ENCODE measurements at regions not wholly inside any gene's neighbourhood (a gene's known extent, or its start where the extent isn't known, plus 50 kb on each side); places are given as distances from the start of the nearest gene placed in this dataset.

DNA sequence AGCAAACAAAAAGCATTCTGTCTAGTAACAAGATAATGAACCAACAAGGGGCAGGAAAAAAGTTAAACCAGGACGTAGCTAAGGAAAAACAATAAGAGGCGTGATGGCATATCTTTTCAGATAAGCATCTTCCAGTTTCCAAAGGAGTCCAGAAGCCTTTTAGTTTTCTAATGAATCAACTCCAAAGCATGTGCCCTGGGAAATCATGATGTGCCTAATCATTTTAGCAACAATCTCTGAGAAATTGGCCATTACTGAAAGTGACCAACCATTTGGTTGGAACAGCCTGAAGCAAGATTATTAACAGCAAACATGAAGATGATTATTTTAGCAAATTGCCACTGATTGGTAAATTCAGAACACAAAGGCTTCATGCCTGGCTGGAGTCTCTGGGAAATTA lies 440.9 kb upstream of the MAF start:
- DNase-seq (ENCODE audit: low read depth): no peak

DNA sequence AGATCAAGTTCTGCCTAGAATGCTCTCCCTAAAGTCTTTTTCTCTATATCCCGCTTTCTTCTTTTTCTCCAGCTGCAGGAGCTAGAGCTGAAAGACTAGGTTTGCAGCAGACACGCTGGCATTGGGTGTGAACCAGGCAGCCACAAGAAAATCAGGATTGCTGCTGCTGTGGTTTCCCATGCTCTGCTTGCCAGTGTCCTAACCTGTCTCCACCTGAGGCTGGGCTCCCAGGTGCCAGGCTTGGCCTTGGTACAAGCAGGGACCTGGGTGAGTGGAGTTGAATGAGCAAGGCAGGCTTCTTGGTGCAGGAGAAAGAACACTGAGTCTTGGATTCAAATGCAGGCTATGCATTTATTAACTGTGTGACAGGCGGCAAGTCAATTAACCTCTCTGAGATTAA lies 440.3 kb upstream of the MAF start:
- no peak for DNase-seq (ENCODE audit: low read depth)

DNA sequence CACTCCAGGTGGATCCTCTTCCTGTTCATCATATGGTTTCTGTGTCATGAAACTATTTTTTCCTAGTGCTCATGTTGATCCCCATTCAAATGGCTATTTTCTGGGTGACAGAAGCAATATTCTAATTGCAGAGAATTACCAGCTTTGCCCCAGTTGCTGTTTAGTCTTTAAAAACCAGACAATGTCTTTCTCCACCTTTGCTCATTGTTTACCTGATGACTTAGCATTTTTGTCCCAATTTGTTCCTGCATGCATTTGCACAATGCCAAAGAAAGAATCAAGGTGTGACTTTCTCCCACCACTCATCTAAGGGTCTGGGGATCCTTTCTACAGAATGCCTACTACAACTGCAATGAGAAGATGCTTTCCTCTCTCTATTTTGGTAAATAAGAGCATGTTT lies 439.9 kb upstream of the MAF start:
- no peak for DNase-seq (ENCODE audit: low read depth)

DNA sequence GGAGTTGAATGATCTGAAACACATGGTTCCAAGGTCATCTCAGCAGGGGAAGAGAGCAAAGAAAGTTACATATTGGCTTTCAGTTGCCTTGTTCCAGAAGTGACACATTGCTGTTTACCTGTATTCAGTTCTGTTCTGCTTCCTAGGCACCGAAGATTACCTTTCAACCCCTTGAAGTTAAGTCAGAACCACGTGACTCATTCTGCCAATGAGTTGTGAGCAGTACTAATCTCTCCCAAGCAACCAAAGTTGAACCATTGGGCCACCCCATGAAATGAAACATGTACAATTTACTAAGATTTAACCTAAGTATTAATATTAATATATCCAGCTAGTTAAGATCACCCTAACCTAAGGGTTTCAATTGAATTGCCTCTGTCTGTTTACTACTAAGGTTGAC lies 439.2 kb upstream of the MAF start:
- DNase-seq (ENCODE audit: low read depth): no peak

DNA sequence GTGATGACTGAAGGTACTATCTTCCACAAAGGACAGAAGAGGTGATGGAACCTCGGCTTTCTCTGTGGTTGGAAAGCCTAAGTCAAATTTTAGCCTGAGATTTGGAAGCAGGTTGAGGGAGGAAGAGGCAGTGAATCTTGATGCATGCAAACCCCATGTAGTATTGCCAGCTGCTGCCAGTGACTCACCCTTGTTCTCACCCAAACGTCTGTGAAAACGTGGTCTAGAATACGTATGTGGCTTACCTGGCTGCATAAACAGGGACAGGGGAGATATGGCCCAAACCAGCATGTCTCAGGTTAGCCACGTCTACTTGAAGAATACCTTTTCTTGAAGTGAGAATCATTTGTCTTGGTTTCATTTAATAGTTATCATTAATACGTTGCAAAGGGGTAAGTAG lies 438.0 kb upstream of the MAF start:
- DNase-seq (ENCODE audit: low read depth): no peak

DNA sequence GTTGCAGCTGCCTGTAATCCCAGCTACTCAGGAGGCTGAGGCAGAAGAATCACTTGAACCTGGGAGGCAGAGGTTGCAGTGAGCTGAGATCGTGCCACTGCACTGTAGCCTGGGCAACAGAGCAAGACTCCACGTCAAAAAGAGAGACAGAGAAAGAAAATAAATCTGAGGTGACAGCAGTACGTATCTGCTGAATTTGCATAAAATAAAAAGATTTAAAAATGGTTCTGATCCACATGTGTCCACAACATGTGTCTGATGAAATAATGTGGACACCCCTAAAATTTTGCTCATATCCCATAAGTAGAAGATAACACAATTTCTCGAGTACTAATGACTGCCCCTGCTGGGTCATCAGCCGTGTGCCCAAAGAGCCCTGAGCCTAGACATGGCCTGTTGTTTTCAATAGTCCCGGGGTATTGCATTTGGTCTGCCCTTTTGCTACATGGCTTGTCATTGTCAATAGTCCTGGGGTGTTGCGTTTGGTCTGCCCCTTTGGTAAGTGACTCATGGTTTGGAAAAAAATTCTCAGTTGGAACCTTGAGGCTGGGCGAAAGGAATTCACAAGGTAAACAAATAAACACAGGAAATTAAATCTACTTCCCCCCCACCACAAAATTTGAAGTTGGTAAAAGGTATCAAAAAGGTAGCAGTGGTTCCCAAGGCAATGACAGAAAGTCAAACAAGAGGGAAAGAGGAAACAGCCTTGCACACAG lies 434.6 kb upstream of the MAF start:
- no peak for DNase-seq (ENCODE audit: low read depth)

DNA sequence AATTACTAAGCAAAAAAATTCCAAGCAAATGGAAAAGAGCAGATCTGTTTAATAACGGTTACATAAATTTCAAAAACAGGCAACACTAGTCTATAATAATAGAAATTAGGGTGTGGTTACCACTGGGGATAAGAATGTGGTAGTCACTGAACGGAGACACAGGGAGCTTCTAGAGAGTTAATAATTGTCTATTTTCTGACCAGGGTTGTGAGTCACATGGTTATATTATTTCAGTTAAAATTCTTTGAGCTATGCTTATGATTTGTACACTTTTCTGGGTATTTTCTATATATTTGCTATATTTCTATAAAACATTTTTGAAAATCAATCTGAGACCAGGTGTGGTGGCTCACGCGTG lies 433.9 kb upstream of the MAF start:
- DNase-seq (ENCODE audit: low read depth): no peak

DNA sequence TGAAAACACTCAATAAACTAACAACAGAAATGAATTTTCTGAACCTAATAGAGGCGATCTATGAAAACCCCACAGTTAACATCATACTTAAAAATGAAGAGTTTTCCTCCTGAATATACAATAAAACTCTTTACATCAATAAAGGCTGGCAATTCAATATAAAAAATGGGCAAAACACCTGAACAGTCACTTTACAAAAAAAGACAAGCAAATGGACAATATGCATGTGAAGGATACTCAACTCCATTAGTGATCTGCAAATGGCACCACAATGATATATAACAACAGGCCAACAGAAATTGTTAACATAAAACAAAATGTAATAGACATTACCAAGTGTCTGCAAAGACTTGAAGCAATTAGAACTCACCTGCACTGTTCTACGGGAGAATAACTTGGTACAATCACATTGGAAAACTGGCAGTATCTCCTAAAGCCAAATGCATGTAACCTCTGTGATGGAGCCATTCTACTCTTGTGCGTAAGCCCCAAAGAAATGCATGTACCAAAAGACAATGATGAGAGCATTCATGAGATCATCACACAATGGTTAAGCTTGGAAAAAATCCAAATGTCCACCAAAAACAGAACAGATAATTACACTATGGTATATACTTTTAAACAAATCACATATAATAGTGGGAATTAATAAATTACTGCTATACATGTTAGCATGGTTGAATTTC lies 433.4 kb upstream of the MAF start:
- DNase-seq (ENCODE audit: low read depth): no peak

DNA sequence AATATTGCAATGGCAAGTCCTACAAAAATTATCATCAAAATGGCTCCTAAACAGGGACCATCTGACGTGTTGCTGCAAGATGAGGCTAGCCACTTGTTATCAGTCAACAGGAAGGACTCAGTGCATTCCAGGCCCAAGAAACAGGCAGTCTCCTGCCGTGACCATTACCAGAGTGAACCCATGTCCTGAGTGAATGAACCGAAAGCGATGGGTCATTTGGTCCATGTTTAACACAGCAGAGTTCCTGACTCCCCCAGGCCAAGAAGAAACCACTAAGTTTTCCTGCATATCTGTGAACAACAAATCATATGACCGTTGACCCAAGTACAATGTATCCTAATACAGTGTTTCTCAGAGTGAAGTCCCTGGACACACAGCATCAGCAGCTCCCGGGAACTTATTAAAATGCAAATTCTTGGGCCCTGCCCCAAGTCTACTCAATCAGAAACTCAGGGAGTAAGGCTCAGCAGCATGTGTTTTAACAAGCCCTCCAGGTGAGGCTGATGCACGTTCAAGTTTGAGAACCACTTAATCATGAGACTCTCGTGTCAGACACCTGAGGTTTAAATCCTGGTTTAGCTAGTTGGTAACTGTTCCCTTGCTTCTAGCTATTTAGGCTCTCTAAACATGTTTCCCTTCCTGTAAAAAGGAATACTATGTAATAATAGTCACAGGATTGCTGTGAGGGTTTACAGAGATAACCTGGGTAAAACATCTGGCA lies 429.4 kb upstream of the MAF start:
- DNase-seq (ENCODE audit: low read depth): no peak

DNA sequence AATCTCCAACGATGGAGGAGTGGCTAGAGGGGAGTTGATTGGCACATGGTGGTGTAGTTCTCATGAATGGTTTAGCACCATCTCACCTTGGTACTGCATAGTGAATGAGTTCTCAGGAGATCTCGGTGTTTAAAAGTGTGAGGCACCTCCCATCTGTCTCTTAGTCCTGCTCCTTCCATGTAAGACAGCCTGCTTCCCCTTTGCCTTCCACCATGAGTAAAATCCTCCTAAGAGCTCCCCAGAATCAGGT lies 428.8 kb upstream of the MAF start:
- DNase-seq (ENCODE audit: low read depth): no peak

DNA sequence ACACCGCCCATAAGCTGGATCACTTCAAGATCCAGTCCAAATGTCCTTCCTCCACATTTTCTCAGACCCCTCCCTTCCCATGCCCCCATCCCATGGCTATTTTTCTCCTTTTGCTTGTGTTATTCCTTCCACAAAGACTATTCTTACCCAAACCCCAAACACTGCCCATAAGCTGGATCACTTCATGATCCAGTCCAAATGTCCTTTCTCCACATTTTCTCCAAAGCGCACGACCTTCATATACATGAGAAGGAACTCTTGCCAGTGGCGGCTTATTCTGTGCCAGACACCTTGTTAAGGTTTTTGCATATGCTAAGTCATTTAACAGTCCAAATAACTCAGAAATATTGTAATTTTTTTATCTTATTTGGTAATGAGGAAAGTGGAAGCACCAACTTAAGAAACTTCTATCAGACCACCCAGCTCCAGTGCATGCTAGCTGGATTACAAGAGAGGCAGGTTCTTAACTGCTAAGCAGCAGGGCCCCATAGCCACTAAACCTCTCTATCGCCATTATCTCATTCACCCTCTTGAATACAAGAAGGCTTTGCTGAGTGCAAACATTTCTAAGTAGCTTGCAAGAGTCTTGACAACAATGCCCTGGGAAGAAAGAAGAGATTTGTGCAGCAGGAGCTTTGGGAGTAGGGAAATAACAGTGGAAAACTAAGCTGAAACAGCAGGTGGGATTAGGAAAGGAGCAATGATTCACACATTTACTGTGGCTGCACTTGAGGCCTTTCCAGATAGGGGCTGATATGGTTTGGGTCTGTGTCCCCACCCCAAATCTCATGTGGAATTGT lies 428.2 kb upstream of the MAF start:
- no peak for DNase-seq (ENCODE audit: low read depth)

DNA sequence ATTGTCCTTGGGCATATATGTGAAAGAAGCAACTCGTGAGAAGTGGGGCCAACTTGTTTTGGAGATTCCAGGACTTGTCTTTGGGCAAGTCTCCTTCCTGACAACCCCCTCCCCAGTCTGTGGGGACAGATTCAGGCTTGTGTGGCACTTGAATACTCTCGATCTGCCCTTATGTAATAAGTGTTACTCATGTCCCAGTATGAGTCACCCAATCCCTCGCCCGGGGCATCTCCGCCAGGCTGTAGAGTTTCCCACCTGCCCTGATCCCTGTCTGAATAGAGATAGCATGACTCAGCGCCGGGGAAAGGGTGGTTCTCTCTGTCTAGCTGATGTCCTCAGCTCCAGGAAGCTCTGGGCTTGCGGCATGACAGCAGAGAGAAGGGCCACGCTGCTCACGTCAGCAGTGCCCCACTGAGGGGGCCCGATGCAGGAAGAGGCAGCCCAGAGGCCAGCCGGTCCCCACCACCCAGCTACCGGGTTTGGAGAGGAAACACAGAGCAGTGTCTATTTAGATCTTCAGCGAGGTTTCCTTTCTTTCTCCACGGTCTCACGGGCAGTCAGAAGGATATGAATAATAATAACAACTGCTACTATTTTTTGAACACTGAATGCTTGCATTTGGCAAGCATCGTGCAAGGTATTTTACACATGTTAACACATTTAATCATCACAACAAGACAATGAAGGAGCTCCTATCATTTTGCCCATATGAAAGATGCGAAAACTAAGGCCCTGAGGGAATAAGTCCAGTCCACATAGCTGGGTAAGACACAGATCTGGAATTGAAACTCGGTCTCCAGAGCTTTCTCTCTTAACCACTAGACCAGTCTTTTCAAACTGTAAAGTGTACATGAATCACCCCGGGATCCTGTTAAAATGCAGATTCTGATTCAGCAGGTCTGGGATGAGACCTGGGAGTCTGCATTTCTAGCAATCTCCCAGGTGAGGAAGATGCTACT lies 426.7 kb upstream of the MAF start:
- DNase-seq (ENCODE audit: low read depth): peak; percentile 16

DNA sequence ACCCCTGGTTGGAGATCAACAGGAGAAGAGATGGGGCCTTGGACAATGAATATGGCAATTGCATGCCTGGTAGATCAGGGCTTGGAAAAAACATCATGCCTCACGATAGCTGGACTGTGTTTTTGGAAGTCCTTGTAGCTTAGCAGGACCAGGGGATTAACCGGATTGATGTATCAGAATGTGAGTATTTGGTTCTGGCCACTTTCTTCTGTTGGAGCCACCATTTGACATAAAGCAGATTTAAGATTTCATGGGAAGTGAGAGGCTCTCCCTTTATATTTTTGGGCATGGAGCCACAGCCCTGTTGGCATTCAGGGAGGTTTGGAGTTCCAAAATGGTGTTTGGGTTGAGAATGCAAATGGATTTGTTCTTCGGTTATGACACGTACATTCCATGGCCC lies 424.7 kb upstream of the MAF start:
- no peak for DNase-seq (ENCODE audit: low read depth)

DNA sequence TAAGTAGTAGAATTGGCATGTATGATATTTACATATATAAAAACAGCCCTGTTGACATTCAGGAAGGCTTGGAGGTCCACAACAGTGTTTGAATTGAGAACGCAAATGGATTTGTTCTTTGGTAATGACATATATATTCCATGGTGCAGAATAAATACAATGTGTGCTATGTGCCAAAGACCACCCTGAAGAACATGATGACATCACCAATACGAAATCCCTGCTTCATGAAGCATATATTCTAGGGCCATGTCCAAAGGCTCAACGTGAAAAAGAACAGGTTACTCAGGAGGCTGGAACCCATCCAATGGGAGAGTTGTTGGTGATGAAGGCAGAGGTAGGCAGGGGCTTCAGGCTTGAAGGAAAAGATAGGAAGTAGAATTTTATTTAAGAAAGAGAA lies 423.9 kb upstream of the MAF start:
- no peak for DNase-seq (ENCODE audit: low read depth)

DNA sequence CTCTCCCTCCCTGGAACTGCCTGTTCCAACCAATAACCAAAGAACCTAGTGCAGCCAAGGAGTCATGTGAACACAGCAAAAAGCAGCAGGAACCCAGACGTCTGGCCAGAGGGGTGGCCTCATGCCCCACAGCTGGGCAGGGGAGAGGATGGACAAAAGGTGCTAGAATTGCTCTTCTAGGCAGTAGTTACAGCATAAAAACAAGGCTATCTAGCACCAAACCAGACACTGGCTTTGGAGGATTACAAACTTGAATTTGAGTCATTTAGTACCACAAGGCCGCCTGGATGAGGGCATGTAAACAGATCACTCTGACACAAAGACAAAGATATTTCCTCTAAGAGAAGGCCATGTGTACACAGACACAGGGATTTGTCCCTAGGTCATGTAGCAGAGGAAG lies 423.3 kb upstream of the MAF start:
- DNase-seq (ENCODE audit: low read depth): no peak

DNA sequence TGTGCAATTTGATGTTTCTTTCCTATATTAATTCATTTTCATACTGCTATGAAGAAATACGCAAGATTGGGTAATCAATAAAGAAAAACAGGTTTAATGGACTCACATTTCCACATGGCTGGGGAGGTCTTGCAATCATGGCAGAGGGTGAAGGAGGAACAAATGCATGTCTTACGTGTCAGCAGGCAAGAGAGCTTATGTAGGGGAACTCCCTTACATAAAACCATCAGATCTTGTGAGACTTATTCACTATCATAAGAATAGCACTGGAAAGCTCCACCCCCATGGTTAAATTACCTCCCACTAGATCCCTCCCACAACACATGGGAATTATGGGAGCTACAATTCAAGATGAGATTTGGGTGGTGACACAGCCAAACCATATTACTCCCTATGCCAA lies 418.9 kb upstream of the MAF start:
- DNase-seq (ENCODE audit: low read depth): no peak

DNA sequence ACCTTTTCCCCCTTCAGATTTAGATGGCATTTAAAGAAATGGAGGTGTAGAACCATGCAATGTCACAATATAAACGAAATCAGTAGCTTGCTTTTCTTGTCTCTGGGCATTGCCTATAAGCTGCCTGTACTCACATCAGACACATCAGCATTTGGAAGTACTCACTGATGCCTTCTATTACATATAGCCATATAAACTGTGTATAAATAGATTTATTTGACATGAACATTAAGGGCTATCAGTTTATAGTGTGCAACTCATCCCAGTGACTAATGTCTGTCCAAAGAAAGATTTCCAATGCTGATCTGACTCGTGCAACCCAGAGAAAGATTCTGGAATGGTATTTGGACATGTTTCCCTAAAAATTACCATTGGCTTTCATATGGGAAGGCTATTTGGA lies 417.9 kb upstream of the MAF start:
- no peak for DNase-seq (ENCODE audit: low read depth)

DNA sequence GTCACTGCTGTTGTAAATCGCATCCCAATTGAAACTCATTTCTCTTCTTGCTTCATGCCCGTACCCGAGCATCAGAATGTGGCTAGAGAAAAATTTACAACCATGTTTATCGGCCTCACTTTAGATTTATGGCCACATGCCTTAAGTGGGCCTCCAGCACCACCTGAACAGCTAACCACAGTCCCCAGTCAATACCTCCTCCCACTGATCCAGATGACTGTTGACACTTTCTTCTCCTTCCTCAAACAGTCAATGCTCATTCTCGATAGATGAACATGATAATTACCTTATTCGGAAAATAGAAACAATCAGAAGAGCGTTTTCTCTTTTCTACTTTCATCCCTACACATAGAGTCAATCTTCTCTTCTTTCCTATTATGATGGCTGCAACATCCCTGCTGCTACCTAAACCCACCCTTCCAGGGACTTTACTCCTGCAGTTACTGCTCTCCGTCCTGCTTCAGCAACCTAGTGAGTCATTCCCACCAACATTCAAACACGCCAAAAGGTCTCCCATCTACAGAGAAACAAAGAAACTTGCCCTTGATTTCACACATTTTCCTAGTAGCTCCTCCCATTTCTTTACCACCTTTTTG lies 416.3 kb upstream of the MAF start:
- DNase-seq (ENCODE audit: low read depth): no peak

DNA sequence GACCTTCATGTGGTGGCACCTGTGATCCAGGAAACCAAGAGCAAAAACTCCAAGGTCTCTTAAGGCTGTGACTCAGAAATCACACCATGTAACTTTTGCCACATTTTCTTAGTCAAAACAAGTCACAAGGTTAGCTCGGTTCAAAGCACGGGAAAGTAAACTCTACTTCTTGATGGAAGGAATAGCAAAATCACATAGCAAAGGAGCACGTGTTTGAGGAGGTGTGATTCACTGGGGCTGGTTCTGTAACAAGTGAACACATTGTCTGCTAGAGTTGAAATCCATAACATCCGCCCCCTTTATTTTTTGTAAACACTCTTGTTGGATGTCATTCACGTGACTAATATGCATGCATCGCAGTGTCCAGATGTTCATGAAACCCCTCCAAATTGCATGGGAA lies 415.0 kb upstream of the MAF start:
- no peak for DNase-seq (ENCODE audit: low read depth)

DNA sequence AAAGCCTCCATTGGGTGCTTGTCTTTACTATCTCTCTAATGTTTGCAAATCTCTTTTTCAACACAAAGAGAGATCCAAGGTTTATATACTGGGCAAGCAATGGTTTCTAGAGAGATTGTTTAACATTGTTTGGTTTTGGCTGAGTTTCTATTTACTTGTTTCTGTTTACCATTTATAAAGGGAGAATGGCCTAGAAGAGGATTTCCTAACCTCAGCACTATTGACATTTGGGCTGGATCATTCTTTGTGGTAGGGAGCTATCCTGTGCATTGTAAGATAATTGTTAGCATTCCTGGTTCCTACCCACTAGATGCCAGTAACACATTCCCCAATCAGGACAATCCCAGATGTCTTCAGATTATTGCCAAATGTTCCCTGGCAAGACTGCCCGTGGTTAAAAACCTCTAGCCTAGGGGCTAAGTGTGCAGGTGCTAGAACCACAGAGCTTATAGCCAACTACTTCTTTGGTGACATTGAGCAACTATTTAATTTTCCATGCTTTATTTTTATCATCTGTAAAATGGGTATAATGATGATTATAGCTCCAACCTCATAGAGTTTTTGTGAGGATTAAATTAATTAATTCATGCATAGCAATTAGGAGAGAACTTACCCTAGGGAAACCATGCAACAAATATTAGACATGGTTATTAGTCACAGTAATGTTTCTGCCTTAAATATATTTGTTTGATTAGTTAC lies 413.9 kb upstream of the MAF start:
- no peak for DNase-seq (ENCODE audit: low read depth)

DNA sequence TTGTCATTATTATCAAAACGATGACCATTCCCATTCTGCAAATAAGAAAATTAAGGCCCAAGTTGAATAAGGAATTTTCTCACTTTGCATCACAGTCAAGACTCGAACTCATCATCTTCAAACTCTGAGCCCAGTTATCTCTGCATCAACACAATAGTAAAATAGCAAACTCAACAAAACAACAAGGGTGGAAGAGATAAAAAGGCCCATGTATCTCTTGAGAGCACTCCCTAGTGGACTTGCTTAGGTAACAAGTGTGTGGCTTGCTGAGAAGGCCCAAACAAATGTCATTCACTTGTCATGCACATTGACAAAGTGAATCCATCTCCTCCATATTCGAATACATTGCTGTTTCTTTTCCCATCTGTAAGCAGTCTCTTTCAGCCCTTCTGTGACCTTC lies 412.0 kb upstream of the MAF start:
- DNase-seq (ENCODE audit: low read depth): no peak

Data from T follicular helper cell (primary cell).